Erythroblast (primary cell): ENCODE measurements at regions not wholly inside any gene's neighbourhood (a gene's known extent, or its start where the extent isn't known, plus 50 kb on each side); places are given as distances from the start of the nearest gene placed in this dataset.

Source experiments
- DNase-seq, 2 experiments: peaks; one replicate each; lab custom pipeline; 2025; lab: John Stamatoyannopoulos, UW
- GATA1 ChIP-seq: IDR thresholded peaks from 2 replicates; pipeline ENCODE4 v1.6.1; 2011; ENCODE audit warnings: low read depth, mild to moderate bottlenecking, control low read depth, low read length, moderate library complexity
- POLR2A ChIP-seq: IDR thresholded peaks from 2 replicates; pipeline ENCODE4 v1.6.1; 2011; ENCODE audit warnings: mild to moderate bottlenecking, low read length

DNA sequence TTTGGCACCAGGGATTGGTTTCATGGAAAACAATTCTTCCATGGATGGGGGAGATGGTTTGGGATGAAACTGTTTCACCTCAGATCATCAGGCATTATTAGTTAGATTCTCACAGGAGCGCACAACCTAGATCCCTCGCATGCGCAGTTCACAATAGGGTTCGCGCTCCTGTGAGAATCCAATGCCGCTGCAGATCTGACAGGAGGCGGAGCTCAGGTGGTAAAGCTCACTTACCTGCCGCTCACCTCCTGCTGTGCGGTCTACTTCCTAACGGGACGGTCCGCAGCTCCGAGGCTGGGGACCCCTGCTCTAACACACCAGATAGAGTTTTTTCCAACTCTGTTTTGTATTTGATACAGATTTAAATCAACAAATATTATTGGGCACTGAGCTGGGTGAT lies 286.5 kb downstream of the MTX2 start:
- DNase-seq = no peak
- TF ChIP-seq GATA1 = no peak
- TF ChIP-seq POLR2A = no peak

DNA sequence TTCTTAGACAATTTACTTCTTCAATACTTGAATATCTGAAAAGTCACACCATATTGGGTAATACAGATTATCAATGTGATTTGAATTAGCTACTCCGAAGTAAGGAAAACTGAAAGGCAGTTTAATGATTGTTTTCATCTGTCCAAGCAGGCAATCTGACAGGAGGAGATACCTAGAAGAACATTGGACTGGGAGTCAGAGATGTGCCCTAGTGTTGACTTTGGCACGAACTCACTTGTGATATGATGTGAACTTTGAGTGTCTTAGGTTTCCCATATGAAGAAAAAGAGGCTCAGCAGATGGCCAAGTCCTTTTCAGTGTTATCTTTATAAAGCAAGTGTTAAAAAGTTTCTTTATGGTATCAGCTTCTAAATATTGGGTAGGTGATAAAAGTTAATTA lies 287.1 kb downstream of the MTX2 start:
- TF ChIP-seq POLR2A (no peak), GATA1 (no peak)
- DNase-seq = no peak

DNA sequence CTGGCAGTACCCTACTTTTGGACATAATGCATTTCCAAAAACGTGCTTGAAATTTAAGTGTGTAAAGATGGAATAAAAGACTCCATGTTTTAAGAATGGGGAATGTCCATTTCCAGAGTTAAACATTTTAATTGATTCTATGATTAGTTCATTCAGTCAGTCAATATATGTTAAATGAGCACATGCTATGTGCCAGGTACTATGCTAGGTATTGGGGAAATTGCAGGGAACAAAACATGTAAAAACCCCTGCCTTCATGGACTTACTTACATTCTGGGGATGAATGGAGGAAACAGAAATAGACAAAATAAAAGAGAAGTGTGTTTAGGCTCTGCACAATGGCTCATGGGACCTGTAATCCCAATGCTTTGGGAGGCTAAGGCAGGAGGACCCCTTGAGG lies 288.6 kb downstream of the MTX2 start:
- TF ChIP-seq POLR2A (no peak), GATA1 (no peak)
- no peak for DNase-seq

GRCh38 chr2:176558574-176559140 lies 289.4 kb downstream of the MTX2 start:
- TF ChIP-seq GATA1 = no peak
- TF ChIP-seq POLR2A = no peak
- no peak for DNase-seq

DNA sequence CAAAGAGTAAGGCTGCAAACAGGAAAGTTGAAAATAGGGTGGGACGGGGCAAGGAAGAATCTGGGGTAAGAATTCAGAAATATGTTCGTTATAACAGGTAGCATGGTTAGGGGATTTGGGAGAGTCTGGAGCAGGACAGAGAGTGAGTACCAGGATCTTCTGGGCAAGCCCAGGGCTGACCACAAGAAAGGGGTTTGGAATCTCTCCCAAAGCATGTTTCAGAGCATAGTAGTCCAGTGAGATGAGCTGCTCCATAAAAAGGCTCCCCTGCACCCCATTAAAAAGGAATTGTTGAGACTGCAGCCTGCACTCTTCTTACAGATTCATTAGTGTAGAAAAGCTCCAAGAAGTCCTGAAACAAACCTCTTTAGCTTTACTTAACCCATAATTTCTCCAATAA lies 291.1 kb downstream of the MTX2 start:
- DNase-seq = no peak
- TF ChIP-seq GATA1 = no peak
- no peak for TF ChIP-seq POLR2A

DNA sequence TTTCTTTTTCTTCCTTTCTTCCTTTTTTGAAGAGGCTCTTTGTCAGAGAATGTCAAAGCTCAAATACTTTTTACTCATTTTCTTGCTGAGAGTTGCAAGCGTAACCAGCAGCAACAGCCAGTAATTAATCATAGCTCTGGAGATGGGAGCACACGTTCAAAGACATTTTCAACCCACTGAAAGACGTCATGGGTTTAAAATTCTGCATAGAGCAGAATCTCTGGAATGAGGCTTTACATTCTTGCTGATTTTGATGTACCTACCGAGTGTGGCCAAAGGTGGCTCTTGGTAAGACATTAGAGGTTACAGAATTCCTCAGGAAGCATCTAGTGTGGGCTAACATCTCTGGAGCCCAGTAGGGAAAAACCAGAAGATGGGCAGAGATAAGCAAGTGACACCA lies 292.5 kb downstream of the MTX2 start:
- DNase-seq = no peak
- TF ChIP-seq POLR2A (no peak), GATA1 (no peak)

- TF ChIP-seq GATA1 (no peak), POLR2A (no peak)
- no peak for DNase-seq
Observed at GRCh38 chr2:176562359-176563078, 293.3 kb downstream of the MTX2 start.

- TF ChIP-seq GATA1 = no peak
- no peak for TF ChIP-seq POLR2A
- no peak for DNase-seq
Observed at GRCh38 chr2:176565641-176566323, 296.5 kb downstream of the MTX2 start.

DNA sequence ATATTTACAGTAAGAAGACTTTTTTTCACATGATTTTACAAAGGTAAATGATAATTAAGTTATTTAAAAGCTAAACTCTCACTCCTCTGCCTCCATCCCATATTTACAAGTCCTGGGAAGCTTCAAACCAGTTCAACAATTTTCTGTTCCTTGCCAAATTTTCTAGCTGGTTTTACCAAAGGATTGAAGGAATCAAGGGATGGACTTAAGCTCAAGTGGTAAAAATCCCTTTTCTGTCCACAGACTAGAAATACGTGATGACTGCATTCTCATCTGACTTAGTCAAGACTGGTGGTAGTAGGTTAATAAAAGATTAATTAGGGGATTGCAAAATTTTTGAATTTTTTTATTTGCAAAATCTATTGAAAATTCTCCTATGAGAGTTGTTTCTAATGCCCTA lies 297.3 kb downstream of the MTX2 start:
- TF ChIP-seq GATA1 (no peak), POLR2A (no peak)
- no peak for DNase-seq

DNA sequence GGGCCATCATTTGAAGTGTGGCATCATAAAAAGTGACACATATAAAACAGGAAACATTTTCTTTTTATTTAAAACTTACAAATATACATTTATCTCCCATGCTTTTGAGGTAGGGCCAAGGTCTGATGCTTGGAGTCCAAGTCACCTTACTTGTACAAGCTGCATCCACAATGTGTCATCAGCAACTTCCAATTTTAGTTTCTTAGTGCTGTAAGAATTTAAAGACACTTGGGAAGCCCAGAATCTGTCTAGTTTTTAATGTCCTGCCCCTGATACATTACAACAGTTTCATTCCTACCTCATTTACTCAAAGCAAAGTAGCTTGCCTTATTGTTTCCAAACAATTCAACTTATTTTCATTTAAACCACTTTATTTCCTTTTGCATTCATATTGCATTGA lies 297.7 kb downstream of the MTX2 start:
- DNase-seq = no peak

DNA sequence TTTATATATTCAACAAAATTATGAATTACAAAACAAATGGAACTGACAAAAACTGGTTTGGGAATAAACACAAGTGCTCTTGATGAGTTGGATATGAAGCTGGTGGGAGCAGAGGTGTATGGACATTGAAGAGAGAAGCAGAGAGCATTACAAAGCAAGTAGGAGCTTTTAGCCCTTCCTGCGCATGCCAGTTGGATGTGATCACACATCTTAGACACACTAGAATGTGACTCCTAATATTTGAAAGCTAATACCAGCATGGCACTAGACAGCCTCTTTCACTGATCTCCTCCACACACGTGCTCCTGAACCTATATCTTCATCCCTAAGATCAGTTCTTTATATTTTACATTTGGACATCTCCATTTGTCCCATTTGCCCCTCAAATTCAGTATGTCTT lies 298.1 kb downstream of the MTX2 start:
- DNase-seq = no peak
- TF ChIP-seq POLR2A = no peak
- TF ChIP-seq GATA1 = no peak

More for the DNA sequence above, 297.7 kb downstream of the MTX2 start:
- TF ChIP-seq POLR2A (no peak), GATA1 (no peak)

GRCh38 chr2:176569574-176569973 lies 300.3 kb downstream of the MTX2 start:
- no peak for DNase-seq
- TF ChIP-seq GATA1 (no peak), POLR2A (no peak)

DNA sequence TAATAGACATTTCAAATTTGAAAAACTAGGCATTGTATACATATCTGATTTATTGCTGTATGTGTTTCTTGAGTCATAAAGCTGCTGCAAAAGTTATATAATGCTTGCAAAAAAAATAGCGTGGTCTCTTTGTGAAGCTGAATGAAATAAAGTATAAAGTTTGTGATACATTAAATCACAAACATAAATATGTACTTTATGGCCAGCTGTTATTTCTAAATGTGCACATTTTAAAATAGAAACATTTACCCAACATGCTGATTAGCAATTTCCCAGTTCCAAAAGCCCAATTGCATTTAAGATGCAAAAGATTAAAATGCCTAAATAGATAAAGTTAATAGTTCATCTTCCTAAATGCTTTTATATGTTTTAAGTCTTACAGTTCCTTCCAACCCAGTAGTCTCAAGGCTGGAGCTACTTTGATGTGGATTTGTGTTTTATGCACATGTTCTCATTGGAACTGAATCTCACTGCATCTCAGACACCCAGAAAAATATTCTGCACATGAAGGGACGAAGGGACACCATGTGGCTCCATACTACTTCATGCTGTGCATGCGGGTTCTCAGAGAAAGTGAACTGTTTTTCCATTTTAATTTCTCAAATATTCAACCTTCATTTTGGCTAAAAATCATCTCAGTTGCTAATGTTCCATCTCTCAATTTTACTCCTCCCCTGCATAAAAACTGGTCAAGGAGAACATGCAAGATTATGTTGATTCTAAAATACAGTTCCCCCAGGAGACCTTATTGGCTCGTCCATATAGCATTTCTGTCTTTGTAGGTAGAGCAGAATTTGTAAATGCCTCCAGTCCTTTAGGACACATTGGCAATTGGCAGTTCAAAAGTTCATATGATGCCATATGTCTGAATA lies 304.6 kb downstream of the MTX2 start:
- TF ChIP-seq POLR2A (no peak), GATA1 (no peak)

GRCh38 chr2:176574484-176575236 lies 305.4 kb downstream of the MTX2 start:
- TF ChIP-seq GATA1 (no peak), POLR2A (no peak)
- no peak for DNase-seq

More for the DNA sequence above, 304.6 kb downstream of the MTX2 start:
- no peak for DNase-seq
